NCI-H1092 (cell line): ENCODE measurements at regions not wholly inside any gene's neighbourhood (a gene's known extent, or its start where the extent isn't known, plus 50 kb on each side); places are given as distances from the start of the nearest gene placed in this dataset.

Source experiments
- DNase-seq: peaks from one replicate; lab custom pipeline; 2025; lab: John Stamatoyannopoulos, UW

GRCh38 chr3:18079062-18079461, 336.6 kb upstream of the TBC1D5 start:
- no peak for DNase-seq

DNA sequence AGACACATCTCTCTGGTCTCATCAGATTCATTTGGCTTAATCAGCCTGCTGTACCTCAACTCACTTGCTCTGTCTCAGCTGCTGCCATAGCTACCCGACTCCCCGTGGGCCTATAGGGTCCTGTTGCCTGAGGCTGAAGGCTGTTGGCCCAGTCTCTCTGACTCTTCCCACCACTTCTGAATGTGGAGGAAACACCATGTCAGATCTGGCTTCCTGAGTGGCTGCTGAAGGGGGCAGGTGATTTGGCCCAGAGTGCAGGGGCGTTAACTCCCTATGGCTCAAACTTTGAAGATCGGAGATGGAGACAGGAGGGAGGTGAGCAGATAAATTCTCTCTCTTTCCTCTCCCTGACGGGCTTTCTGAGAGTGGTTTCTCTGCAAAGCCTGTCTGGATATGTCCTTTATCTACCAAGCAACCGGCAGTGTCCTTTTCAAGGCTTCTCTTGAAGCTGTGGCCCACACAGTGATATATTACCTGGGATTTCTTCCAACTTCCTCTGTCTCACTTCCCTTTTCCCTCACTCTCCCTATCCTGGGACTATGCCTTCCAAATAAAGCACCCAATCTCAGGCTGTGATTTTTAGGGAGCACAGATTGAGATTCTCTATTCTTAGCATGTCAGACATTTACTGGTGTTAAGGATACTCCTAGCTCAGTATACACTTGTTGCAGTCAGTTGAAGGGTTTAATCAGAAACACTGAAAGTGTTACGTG, 334.9 kb upstream of the TBC1D5 start:
- DNase-seq, result no peak

DNA sequence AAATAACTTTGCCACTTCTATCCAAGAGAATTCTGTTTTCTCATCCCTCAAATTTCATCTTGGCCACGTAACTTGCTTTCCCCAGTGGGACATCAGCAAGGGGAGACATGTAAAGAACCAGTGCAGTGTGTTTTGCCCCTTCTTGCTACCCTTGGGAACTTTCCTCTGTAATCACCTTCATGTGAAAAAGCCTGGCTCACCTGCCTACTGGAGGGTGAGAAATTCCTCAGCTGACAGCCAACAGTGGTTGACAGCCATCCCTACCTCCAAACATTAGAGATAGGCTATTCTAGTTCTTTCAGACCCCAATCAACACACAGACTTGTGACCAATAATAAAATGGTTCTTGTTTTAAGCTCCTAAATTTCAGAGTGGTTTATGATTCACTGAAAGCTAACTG, 333.9 kb upstream of the TBC1D5 start:
- no peak for DNase-seq

- DNase-seq, result no peak
These were observed 333.4 kb upstream of the TBC1D5 start for GRCh38 chr3:18075799-18076198.

GRCh38 chr3:18071833-18072232, 329.4 kb upstream of the TBC1D5 start:
- DNase-seq, result no peak

DNA sequence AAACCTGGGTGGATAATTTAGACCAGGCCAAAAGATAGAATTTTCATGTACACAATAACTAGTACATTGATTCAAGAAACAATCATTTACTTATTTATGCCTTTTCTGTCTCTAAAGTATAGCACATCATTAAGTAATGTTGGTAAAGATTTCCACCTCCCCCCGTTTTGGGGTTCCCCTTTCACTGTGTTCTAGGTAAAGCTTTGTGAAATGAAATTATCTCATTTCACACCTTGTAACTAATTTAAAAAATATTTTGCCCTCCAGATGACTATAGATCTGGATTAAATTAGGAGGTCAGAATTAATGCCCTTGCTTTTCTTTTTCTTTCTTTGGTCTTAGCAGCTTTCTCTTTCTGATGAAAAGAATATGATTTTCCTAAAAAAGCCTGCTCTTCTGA, 328.5 kb upstream of the TBC1D5 start:
- DNase-seq, result no peak

DNA sequence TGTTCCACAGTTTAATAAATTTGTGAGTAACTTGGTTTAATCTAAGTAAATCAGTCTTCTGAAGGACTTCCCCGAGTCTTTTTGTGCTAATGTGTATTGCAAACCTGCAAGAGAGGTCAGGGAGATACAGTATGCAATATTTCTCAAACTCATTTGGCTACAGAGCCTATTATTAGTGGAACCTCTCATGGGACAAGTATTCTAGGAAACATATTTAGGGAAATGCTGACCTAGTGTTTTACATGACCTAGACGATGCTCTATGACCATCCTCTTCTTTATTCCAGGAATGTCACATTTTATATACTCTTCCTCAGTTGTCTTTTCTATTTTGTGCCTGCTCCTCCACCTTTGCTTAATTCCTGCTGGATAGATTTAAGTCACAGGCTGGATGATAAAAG, 327.8 kb upstream of the TBC1D5 start:
- no peak for DNase-seq

GRCh38 chr3:18069568-18069967, 327.1 kb upstream of the TBC1D5 start:
- no peak for DNase-seq

- DNase-seq, result no peak
These were observed 324.6 kb upstream of the TBC1D5 start for GRCh38 chr3:18066899-18067582.

- no peak for DNase-seq
These were observed 322.2 kb upstream of the TBC1D5 start for GRCh38 chr3:18064586-18064985.

DNA sequence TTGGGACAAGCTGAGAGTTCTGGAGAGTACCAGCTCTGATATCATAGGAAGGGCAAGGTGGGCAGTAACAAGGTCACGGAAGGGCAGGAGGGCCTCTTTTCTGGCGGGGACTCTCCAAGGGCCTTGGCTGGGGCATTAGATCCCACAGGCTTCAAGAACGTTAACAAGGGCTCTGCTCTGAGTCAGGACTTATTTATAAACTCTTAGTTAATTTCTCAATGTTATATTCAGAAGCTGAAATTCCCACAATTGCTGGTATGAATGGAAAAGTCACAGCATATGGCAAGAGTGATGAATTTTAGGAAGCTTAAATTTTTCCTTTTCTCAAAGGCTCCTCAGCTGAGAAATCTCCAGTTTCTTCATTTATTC, 320.2 kb upstream of the TBC1D5 start:
- no peak for DNase-seq

GRCh38 chr3:18061737-18062656, 319.6 kb upstream of the TBC1D5 start:
- no peak for DNase-seq

DNA sequence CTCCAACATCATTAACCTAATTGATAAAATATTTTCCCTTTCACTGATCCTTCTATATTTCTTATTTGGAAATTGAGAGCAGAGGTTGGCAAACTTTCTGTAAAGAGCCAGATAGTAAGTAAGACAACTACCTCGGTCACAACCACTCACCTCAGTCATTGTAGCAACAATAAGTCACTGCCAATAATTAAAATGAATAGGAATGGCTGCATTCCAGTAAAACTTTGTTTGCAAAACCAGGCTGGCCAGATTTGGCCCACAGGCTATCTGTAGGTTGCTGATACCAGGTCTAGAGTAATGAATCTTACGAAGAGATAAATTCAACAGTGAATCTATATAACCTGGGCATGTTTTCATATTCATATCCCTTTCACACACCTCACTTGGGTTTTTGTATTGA, 316.2 kb upstream of the TBC1D5 start:
- DNase-seq, result no peak

- DNase-seq, result no peak
These were observed 315.1 kb upstream of the TBC1D5 start for GRCh38 chr3:18057471-18058091.

DNA sequence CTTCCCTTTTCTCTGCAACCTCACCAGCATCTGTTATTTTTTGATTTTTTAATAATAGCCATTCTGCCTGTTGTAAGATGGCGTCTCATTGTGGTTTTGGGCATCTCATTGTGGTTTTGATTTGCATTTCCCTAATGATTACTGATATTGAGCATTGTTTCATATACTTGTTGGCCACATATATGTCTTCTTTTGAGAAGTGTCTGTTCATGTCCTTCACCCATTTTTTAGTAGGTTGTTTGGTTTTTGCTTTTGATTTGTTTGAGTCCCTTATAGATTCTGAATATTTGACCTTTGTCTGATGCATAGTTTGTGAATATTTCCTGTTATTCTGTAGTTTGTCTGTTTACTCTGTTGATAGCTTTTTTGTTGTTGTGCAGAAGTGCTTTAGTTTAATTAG, 312.2 kb upstream of the TBC1D5 start:
- no peak for DNase-seq

DNA sequence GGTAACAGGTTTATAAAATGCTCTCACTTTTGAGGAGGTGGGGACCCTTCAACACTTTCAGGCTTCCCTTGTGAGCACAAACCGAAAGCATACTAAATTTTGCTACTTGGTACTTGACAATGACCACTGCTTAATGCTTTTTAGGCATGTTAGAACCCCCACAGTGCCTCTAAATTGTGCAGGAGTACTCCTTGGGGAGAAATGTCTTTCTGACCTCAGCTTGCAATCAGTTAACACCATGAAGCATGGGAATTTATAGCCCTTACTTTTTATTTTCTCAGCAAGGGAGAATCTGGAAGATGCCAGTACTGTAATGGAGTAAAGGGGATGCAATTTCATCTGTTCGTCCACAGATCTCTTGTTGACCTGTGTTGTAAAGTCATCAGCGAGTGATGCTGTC, 308.9 kb upstream of the TBC1D5 start:
- DNase-seq, result no peak

GRCh38 chr3:18049096-18049495, 306.7 kb upstream of the TBC1D5 start:
- DNase-seq, result no peak

- no peak for DNase-seq
These were observed 304.6 kb upstream of the TBC1D5 start for GRCh38 chr3:18047052-18047451.

GRCh38 chr3:18046131-18046915, 303.9 kb upstream of the TBC1D5 start:
- no peak for DNase-seq

DNA sequence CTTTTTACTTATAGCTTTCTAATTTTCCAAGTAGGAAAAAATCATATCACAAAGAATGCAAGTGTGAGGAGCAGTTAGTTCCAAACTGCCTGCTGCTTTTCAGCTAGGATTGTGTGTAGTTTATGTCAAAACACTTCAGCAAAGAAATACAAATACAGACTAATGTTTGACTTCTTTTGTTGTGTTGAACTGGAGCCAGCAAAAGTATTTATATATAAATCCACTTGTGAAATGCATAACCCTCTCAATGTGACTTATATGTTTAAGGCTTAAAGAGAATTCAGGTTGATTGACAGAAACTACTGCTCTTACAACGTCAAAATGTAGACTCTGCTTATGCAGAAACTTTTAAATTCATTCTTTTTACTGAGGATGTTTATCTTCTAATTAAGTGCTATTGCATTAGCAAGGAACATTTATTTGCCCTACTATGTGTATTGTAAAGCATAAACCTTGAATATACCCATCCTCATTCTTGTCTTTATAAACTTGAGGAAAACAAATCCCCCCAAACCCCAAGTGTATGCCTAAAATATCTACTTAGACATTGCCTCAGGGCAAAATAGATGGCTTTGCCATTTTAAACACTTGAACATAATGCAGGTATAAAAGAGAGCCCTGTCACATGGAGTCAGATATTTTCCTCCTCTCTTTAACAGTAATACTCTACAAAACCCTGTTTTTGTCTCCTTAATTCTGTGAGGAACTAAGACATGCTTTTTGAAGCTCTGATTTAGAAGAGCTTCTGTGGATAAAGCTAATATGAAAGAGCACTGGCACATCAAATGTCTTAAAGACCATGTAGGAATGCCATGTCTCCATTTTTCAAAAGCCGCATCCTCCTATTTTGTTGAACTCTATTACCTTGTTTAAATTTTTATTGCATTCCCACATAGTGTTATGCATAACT, 302.8 kb upstream of the TBC1D5 start:
- no peak for DNase-seq

- DNase-seq, result no peak
These were observed 301.8 kb upstream of the TBC1D5 start for GRCh38 chr3:18044191-18044590.
